ENCODE measurements at regions not wholly inside any gene's neighbourhood (a gene's known extent, or its start where the extent isn't known, plus 50 kb on each side); places are given as distances from the start of the nearest gene placed in this dataset.
"Not testable (repeated sequence)": the region's sequence is repeated elsewhere in the genome, so short reads cannot be mapped to it uniquely, and the experiment has no call there.

DNA sequence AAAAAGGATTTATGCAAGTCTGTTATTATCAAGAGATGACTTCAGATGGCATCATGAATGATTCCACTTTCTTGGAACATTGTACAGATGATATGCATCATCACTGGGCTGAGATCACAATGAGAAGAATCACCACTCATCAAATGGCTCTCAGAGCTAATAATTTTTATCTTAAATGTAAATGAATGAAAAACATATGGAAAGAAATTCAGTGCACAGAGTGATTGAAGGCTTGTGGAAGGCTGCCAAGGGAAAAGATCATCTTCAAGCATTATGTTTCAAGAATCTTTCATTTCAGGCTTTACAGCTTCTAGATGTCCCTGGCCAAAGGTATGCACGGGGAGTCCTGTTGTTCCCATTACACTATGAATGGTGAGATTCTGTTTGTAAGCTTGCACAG lies 955.7 kb downstream of the TTLL7 start:
- TF ChIP-seq, protein P1, sequence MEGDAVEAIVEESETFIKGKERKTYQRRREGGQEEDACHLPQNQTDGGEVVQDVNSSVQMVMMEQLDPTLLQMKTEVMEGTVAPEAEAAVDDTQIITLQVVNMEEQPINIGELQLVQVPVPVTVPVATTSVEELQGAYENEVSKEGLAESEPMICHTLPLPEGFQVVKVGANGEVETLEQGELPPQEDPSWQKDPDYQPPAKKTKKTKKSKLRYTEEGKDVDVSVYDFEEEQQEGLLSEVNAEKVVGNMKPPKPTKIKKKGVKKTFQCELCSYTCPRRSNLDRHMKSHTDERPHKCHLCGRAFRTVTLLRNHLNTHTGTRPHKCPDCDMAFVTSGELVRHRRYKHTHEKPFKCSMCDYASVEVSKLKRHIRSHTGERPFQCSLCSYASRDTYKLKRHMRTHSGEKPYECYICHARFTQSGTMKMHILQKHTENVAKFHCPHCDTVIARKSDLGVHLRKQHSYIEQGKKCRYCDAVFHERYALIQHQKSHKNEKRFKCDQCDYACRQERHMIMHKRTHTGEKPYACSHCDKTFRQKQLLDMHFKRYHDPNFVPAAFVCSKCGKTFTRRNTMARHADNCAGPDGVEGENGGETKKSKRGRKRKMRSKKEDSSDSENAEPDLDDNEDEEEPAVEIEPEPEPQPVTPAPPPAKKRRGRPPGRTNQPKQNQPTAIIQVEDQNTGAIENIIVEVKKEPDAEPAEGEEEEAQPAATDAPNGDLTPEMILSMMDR (IDR thresholded peaks at IDR 0.05; ENCODE audit: unreplicated experiment) = no peak
- DNase-seq (ENCODE audit: low spot score in 2 of 2, unreplicated experiment in 2 of 2) = no peak
- peaks cover 11% of the 10 kb centered on the region for H3K4me1 Mint-ChIP-seq

DNA sequence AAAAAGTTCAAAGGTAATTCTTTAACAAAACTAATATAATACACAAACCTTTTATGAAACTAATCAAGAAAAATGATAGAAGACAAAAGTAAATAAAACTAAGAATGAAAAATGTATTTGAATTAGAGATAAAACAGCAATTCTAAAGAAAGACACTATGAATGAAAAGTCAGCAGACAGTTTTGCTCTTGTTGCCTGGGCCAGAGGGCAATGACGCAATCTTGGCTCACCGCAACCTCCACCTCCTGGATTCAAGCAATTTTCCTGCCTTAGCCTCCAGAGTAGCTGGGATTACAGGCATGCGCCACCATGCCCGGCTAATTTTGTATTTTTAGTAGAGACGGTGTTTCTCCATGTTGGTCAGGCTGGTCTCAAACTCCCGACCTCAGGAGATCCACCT lies 959.8 kb downstream of the TTLL7 start:
- H3K4me3 Mint-ChIP-seq; H3K27ac Mint-ChIP-seq; DNase-seq (ENCODE audit: low spot score in 2 of 2, unreplicated experiment in 2 of 2); H3K4me1 Mint-ChIP-seq; H3K27me3 Mint-ChIP-seq (ENCODE audit: low read depth): not testable (repeated sequence)
- peaks cover 19% of the 10 kb centered on the region for H3K9me3 Mint-ChIP-seq
- peaks cover 15% of the 10 kb centered on the region for H3K36me3 Mint-ChIP-seq

More for the DNA sequence above, 955.7 kb downstream of the TTLL7 start:
- Mint-ChIP-seq H3K27ac (no peak overlapping the region), H3K27me3 (ENCODE audit: low read depth) (no peaks in the 10 kb centered on the region), H3K9me3 (peaks cover 9% of the 10 kb centered on the region), H3K4me3 (no peak overlapping the region), H3K36me3 (no peaks in the 10 kb centered on the region)

DNA sequence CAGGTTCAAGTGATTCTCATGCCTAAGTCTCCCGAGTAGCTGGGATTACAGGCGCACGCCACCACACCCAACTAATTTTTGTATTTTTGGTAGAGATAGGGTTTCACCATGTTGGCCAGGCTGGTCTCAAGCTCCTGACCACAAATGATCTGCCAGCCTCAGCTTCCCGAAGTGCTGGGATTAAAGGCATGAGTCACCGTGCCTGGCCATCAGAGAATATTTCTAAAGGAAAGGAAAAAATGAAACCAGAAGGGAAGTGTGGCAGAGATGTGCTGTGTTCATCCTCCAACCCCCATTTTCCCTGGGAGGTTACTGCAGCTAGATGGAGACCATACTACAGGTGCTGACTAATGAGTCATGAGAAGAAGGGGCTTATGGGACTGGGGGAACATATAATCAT lies 964.1 kb downstream of the TTLL7 start:
- Mint-ChIP-seq H3K36me3 (peaks cover 27% of the 10 kb centered on the region), H3K4me1 (no peaks in the 10 kb centered on the region), H3K27ac (no peak overlapping the region), H3K4me3 (no peak overlapping the region), H3K27me3 (ENCODE audit: low read depth) (no peaks in the 10 kb centered on the region), H3K9me3 (peaks cover 42% of the 10 kb centered on the region)
- no peak for DNase-seq (ENCODE audit: low spot score in 2 of 2, unreplicated experiment in 2 of 2)
- TF ChIP-seq, protein P1 (IDR thresholded peaks at IDR 0.05; ENCODE audit: unreplicated experiment) = no peak

DNA sequence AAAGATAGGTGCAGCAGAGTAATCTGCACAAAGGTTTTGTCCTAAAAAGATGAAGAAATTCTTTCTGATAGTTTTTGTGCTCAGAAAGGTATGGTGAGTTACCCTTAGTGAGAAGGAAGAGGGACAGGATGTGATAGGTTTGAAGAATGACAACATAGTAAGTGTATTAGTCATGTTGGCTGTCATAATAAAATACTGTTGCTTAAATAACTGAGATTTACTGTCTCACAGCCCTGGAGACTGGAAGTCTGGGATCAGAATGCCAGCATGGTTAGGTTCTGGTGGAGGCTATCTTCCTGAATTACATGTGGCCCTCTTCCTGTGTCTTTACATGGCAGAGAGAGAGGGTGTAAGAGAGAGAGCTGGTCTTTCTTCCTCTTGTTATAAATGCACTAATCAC lies 965.2 kb downstream of the TTLL7 start:
- Mint-ChIP-seq H3K36me3 (peaks cover 27% of the 10 kb centered on the region), H3K4me3 (no peak overlapping the region), H3K4me1 (no peaks in the 10 kb centered on the region), H3K27ac (no peak overlapping the region), H3K9me3 (peaks cover 42% of the 10 kb centered on the region), H3K27me3 (ENCODE audit: low read depth) (no peaks in the 10 kb centered on the region)
- TF ChIP-seq, protein P1 (IDR thresholded peaks at IDR 0.05; ENCODE audit: unreplicated experiment) = no peak
- DNase-seq (ENCODE audit: low spot score in 2 of 2, unreplicated experiment in 2 of 2) = no peak

DNA sequence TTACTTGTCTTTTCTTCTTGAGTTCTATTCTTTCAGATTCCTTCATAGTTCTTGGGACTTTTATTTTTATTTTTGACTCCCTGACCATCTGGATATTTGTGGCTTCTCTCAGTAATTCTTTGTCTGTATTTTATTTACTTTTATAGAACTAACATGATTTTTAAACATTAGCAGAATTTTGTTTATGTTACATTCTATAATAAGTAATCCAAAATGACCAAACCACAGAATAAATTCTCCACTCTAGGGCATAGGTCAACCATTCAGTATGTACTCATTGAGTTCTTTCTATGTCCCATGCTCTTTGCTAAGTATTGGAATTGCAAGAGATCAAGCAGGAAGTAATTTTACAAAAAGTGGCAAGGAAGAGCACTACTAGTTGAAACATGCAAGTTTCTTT lies 969.0 kb downstream of the TTLL7 start:
- TF ChIP-seq, protein P1 (IDR thresholded peaks at IDR 0.05; ENCODE audit: unreplicated experiment) = no peak
- Mint-ChIP-seq H3K4me1 (peaks cover 17% of the 10 kb centered on the region), H3K9me3 (peaks cover 23% of the 10 kb centered on the region), H3K36me3 (peaks cover 13% of the 10 kb centered on the region), H3K27me3 (ENCODE audit: low read depth) (no peaks in the 10 kb centered on the region), H3K27ac (no peak overlapping the region), H3K4me3 (no peak overlapping the region)
- no peak for DNase-seq (ENCODE audit: low spot score in 2 of 2, unreplicated experiment in 2 of 2)

DNA sequence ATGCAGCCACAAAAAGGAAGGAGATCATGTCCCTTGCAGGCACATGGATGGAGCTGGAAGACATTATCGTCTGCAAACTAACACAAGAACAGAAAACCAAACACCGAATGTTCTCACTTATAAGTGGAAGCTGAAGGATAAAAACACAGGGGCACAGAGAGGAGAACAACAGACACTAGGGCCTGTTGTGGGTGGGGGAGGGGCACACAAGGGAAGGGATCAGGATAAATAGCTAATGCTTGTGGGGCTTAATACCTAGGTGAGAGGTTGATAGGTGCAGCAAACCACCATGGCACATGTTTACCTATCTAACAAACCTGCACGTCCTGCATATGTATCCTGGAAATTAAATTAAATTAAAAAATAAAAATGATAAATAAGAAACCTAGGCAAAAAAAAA lies 969.9 kb downstream of the TTLL7 start:
- TF ChIP-seq, protein P1 (IDR thresholded peaks at IDR 0.05; ENCODE audit: unreplicated experiment) = no peak
- Mint-ChIP-seq H3K4me1 (peaks cover 25% of the 10 kb centered on the region), H3K27me3 (ENCODE audit: low read depth) (no peaks in the 10 kb centered on the region), H3K36me3 (peaks cover 12% of the 10 kb centered on the region), H3K9me3 (peaks cover 23% of the 10 kb centered on the region), H3K27ac (no peak overlapping the region), H3K4me3 (no peak overlapping the region)
- DNase-seq (ENCODE audit: low spot score in 2 of 2, unreplicated experiment in 2 of 2) = no peak
